C4-2B (cell line): ENCODE measurements at regions not wholly inside any gene's neighbourhood (a gene's known extent, or its start where the extent isn't known, plus 50 kb on each side); places are given as distances from the start of the nearest gene placed in this dataset.

Experiments used
- CTCF ChIP-seq: fragments of 450-650 bp; conservative IDR thresholded peaks from 2 replicates; pipeline ENCODE4 v1.5.1; 2017; ENCODE audit warnings: mild to moderate bottlenecking
- ZFX ChIP-seq: fragments of 450-650 bp; IDR thresholded peaks from 2 replicates; pipeline ENCODE4 v1.6.1; 2017

DNA sequence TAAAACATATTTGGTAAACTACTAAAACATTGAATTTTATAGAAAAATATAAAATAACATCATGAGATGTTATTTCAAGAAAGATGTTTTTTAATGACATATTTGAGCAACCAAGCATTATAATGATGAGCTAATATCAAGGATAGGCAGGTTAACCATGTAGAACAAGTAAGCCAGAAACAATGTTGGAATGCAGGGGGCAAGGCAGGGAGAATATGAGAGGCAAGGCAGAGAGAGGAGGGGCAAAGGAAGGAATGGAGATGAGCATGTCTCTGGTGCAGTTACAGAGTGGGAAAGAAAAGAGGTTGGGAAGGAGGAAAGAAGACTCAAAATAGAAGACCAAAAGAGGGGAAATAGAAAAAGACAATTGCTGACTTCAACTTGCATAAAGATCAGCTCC, 390.4 kb downstream of the MCTP2 start:
- TF ChIP-seq CTCF = no peak
- TF ChIP-seq ZFX = no peak
